TTC549 (cell line): ENCODE measurements at regions not wholly inside any gene's neighbourhood (a gene's known extent, or its start where the extent isn't known, plus 50 kb on each side); places are given as distances from the start of the nearest gene placed in this dataset.

ENCODE experiments used
- FAIRE-seq: peaks from 2 replicates; lab custom pipeline; 2012; peaks lifted over from hg19 to GRCh38; lab: Jason Lieb, UNC

GRCh38 chr3:78153973-78154372 is 1114.1 kb downstream of the ROBO2 start:
- no peak for FAIRE-seq

- FAIRE-seq, result no peak
These were observed 1114.8 kb downstream of the ROBO2 start for GRCh38 chr3:78154521-78155186.

- no peak for FAIRE-seq
These were observed 1121.8 kb downstream of the ROBO2 start for GRCh38 chr3:78161736-78162135.

- FAIRE-seq, result no peak
These were observed 1123.5 kb downstream of the ROBO2 start for GRCh38 chr3:78163379-78163778.

- FAIRE-seq, result no peak
These were observed 1126.0 kb downstream of the ROBO2 start for GRCh38 chr3:78165876-78166275.

GRCh38 chr3:78174821-78175220 is 1134.9 kb downstream of the ROBO2 start:
- no peak for FAIRE-seq

GRCh38 chr3:78176869-78177268 is 1137.0 kb downstream of the ROBO2 start:
- no peak for FAIRE-seq

- no peak for FAIRE-seq
These were observed 1137.9 kb downstream of the ROBO2 start for GRCh38 chr3:78177780-78178179.

- FAIRE-seq, result no peak
These were observed 1138.3 kb downstream of the ROBO2 start for GRCh38 chr3:78178209-78178608.

- FAIRE-seq, result no peak
These were observed 1139.0 kb downstream of the ROBO2 start for GRCh38 chr3:78178740-78179363.

GRCh38 chr3:78183906-78184599 is 1144.2 kb downstream of the ROBO2 start:
- no peak for FAIRE-seq

- no peak for FAIRE-seq
These were observed 1146.5 kb downstream of the ROBO2 start for GRCh38 chr3:78186404-78186803.

- FAIRE-seq, result no peak
These were observed 1161.2 kb downstream of the ROBO2 start for GRCh38 chr3:78201091-78201490.

- FAIRE-seq, result no peak
These were observed 1165.1 kb downstream of the ROBO2 start for GRCh38 chr3:78204977-78205376.

- FAIRE-seq, result no peak
These were observed 1181.4 kb downstream of the ROBO2 start for GRCh38 chr3:78221300-78221699.

GRCh38 chr3:78221796-78222195 is 1181.9 kb downstream of the ROBO2 start:
- FAIRE-seq, result no peak

GRCh38 chr3:78235841-78236240 is 1195.9 kb downstream of the ROBO2 start:
- no peak for FAIRE-seq

GRCh38 chr3:78238811-78239210 is 1198.9 kb downstream of the ROBO2 start:
- FAIRE-seq, result no peak

GRCh38 chr3:78242724-78243123 is 1202.8 kb downstream of the ROBO2 start:
- no peak for FAIRE-seq

- FAIRE-seq, result no peak
These were observed 1204.2 kb downstream of the ROBO2 start for GRCh38 chr3:78244136-78244535.

- FAIRE-seq, result no peak
These were observed 1209.4 kb downstream of the ROBO2 start for GRCh38 chr3:78249294-78249693.

GRCh38 chr3:78253860-78254259 is 1214.0 kb downstream of the ROBO2 start:
- FAIRE-seq, result peak; percentile 85

GRCh38 chr3:78255403-78255802 is 1215.5 kb downstream of the ROBO2 start:
- FAIRE-seq, result no peak

- no peak for FAIRE-seq
These were observed 1216.2 kb downstream of the ROBO2 start for GRCh38 chr3:78256123-78256522.
